GM18870 (cell line): ENCODE measurements at regions not wholly inside any gene's neighbourhood (a gene's known extent, or its start where the extent isn't known, plus 50 kb on each side); places are given as distances from the start of the nearest gene placed in this dataset.

Source experiments
- ATAC-seq: cut with Tn5 transposase; IDR thresholded peaks from one replicate; pipeline ENCODE4 v1.9.1; 2021; ENCODE audit warnings: moderate library complexity; ENCODE audit not compliant: unreplicated experiment

DNA sequence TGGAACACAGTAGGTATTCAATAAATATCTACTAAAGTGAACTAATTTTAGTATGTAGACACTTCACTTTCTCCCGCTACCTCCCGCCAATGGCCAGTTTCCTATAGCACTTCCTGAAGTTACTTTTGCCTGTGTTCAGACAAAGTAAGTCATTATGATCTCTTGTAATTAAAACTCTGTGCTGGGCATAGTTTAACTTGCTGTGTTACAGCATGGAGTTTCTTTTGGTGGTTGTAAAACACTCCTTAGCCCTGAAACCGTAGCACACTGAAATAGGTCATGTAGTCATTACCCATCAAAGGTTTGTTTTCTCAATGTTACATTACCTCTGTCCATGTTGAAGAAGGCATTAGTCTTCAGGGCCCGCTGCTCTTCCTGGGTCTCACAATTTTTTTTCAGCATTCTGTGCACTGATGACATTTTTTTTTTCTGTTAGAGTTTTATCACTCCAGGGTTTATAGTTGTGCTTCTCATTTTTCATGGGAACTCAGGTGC is 54.0 kb upstream of the CENPW start:
- no peak for ATAC-seq
